Psoas muscle (tissue), 7 donors: ENCODE measurements at regions not wholly inside any gene's neighbourhood (a gene's known extent, or its start where the extent isn't known, plus 50 kb on each side); places are given as distances from the start of the nearest gene placed in this dataset.
A peak's percentile ranks its signal among the peaks of the same experiment; 100 is the strongest.

Source experiments
- ATAC-seq, 4 donors: fragments of 200-7000 bp; cut with Tn5 transposase; one replicate each; pipeline ENCODE4 v1.9.1; 2020; ENCODE audit warnings: moderate library complexity in 3 of 4, mild to moderate bottlenecking in 2 of 4
- DNase-seq, 2 donors: peaks; one replicate each; pipeline ENCODE4 v3.0.0-alpha.2; 2020
- H3K27ac ChIP-seq: fragments of 200-600 bp; one replicate; pipeline ENCODE4 v1.8.0; 2022
- H3K27me3 ChIP-seq, 3 donors: fragments of 200-600 bp in 1 of 3; one replicate each; pipeline versions ENCODE4 v1.6.1 to v1.8.0; 2013 to 2022; ENCODE audit warnings: low read length in 2 of 3, mild to moderate bottlenecking in 2 of 3, moderate library complexity in 1 of 3; ENCODE audit not compliant: insufficient read depth in 3 of 3
- H3K36me3 ChIP-seq, 2 donors: fragments of 200-600 bp in 1 of 2; one replicate each; pipeline versions ENCODE4 v1.6.1 to v1.8.0; 2013 to 2022; ENCODE audit warnings: low read depth in 1 of 2, mild to moderate bottlenecking in 1 of 2, moderate library complexity in 1 of 2; ENCODE audit not compliant: insufficient read depth in 1 of 2
- H3K4me1 ChIP-seq: fragments of 200-600 bp; one replicate; pipeline ENCODE4 v1.8.0; 2022
- H3K4me3 ChIP-seq: fragments of 200-600 bp; one replicate; pipeline ENCODE4 v1.8.0; 2022; ENCODE audit warnings: mild to moderate bottlenecking
- H3K9me3 ChIP-seq: fragments of 200-600 bp; one replicate; pipeline ENCODE4 v1.8.0; 2022
- CTCF ChIP-seq: fragments of 200-600 bp; IDR thresholded peaks from one replicate; pipeline ENCODE4 v1.8.0; 2022; ENCODE audit warnings: antibody characterized with exemption
- WGBS, 3 donors: extraction: QIAGEN DNeasy Blood & Tissue Kit; methylation state at CpG; one replicate each; pipeline versions ENCODE4 v1.1.6 to v1.1.7; 2013; 5-methylcytosine and 5-hydroxymethylcytosine counted together
- intact Hi-C, 2 donors: fragments of 100-400 bp; cut with DNase I; formaldehyde crosslinking; loops; one replicate each; pipeline versions ENCODE4 v1.11.0 to v1.14.2; 2022
- donor health status: healthy with polysubstance abuse.
- donor health status: DM: no; HTN: no; CAD: no; lungs with moderate emphysema.
- donor health status: Bipolar disorder and iron deficiency.
- donor health status: healthy.
- donor health status: DM: yes; HTN: yes; CAD: no.
- donor health status: DM: no; HTN: no; CAD: no.
- donor health status: DM: yes; HTN: yes; CAD: no.

GRCh38 chr2:190763100-190763499, 114.2 kb downstream of the NAB1 start:
- intact Hi-C loops = no loop called here
- Histone ChIP-seq H3K27ac (no peak overlapping the region), H3K36me3 (no peaks in the 10 kb centered on the region), H3K4me1 (no peaks in the 10 kb centered on the region), H3K9me3 (no peaks in the 10 kb centered on the region), H3K4me3 (no peak overlapping the region), H3K27me3 (no peaks in the 10 kb centered on the region)
- TF ChIP-seq CTCF = no peak
- DNase-seq (no peak), ATAC-seq (no peak)

DNA sequence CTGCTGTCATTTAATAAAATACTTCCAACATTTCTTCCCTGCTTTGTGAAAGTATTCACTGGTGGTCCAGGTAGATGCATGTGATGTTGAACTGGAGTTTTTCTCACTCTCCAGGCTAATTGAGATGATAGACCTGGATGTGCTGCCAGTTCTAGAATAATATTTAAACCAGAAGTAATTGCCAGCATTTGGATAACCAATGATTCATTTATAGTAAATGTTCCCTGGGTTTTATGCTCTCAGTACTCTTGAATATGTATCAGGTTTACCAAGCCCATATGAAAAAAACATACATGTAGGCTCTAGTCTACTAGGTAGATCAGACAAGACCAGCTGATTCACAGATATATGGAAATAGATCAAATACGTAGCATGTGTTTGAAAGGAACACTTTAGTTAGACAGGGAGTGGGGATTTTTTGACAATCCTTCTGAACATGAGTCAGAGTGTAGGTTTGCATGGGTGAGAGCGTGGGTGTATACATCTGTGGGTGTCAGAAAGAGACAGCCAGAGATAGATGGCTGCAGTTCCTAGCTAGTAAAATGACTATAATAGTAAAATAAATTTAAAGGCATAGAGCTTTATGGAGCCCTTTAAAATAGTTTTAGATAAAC, 115.1 kb downstream of the NAB1 start:
- ATAC-seq = no peak
- DNase-seq = no peak
- Histone ChIP-seq H3K27ac (no peak overlapping the region), H3K36me3 (no peaks in the 10 kb centered on the region), H3K27me3 (no peaks in the 10 kb centered on the region), H3K4me1 (no peaks in the 10 kb centered on the region), H3K4me3 (no peak overlapping the region), H3K9me3 (no peaks in the 10 kb centered on the region)
- TF ChIP-seq CTCF = no peak
- 91 to 97% (median 96%) methylated on average over 2 of the region's 2 CpGs for WGBS, 3 donors
- intact Hi-C loops = no loop called here

DNA sequence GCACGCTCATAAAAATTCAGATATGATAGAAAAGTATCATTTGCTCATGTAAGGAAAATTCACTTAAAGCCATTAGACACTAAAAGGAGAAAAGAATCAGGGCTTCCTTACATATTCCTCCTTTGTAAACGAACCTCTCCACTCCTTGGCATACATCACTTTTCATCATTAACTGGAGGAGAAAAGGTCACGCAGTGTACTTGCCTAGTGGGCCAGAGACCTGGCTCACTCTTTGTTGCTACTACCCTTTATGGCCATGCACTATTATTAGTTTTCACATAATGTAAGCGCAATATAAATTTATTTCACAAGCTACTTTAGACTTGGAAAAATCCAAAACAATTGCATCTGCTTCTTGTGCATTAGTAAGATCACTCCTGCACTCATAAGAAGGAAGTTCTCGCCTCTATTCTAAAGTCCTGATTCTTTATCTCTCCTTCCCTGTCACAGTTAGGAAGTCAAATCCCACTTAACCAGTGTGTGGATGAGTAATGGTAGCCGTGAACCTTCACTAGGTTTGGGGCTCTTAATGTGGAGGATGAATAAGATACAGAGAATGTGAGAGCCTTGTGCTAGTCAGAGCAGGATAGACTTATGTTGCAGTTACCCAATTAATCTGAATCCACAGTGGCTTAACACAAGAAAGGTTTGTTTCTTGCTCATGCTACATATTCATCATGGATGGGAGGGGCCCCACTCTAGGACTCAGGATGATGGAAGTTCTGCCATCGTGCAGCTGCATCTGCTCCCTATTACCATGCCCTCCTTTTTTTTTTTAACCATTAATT, 115.0 kb upstream of the GLS start:
- Histone ChIP-seq H3K4me1 (no peaks in the 10 kb centered on the region), H3K27ac (no peak overlapping the region), H3K36me3 (no peaks in the 10 kb centered on the region), H3K9me3 (no peaks in the 10 kb centered on the region), H3K27me3 (no peaks in the 10 kb centered on the region), H3K4me3 (no peak overlapping the region)
- 66 to 76% (median 74%) methylated on average over 7 of the region's 7 CpGs for WGBS, 3 donors
- TF ChIP-seq CTCF = no peak
- intact Hi-C loops = no loop called here
- ATAC-seq = peak in 2 of 4 donors; percentile 37 to 68
- no peak for DNase-seq

DNA sequence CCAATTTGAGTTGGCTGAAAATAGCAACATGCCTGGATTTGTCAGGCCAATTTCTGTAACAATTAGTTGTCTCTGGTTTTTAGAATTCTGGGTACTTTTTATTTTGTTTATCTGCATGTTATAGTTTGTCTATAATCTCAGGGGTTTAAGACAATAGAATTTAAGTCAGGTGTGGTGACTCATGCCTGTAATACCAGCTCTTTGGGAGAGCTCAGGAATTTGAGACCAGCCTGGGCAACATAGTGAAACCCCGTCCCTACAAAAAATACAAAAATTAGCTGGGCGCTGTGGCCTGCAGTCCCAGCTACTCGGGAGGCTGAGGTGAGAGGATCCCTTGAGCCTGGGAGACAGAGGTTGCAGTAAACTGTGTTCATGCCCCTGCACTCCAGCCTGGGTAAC, 114.4 kb upstream of the GLS start:
- 84 to 94% (median 89%) methylated on average over 3 of the region's 3 CpGs for WGBS, 3 donors
- no peaks in the 10 kb centered on the region for H3K36me3 ChIP-seq
- DNase-seq (no peak), ATAC-seq (no peak)
- no peaks in the 10 kb centered on the region for H3K9me3 ChIP-seq
- H3K4me3 ChIP-seq = no peak overlapping the region
- no peaks in the 10 kb centered on the region for H3K4me1 ChIP-seq
- H3K27me3 ChIP-seq = no peaks in the 10 kb centered on the region
- H3K27ac ChIP-seq = no peak overlapping the region
- intact Hi-C loops = no loop called here
- TF ChIP-seq CTCF = no peak
